Left ventricle myocardium inferior (tissue), 1 donor: ENCODE measurements at regions not wholly inside any gene's neighbourhood (a gene's known extent, or its start where the extent isn't known, plus 50 kb on each side); places are given as distances from the start of the nearest gene placed in this dataset.

Experiments
- DNase-seq: peaks from one replicate; pipeline ENCODE4 v3.0.0-alpha.2; 2020
- H3K27ac ChIP-seq: fragments of 200-600 bp; replicated peaks from 2 replicates; pipeline ENCODE4 v1.8.0; 2021
- H3K27me3 ChIP-seq: fragments of 200-600 bp; 2 replicates; pipeline ENCODE4 v1.8.0; 2021; ENCODE audit warnings: low read depth
- H3K36me3 ChIP-seq: fragments of 200-600 bp; 2 replicates; pipeline ENCODE4 v1.8.0; 2021
- H3K4me1 ChIP-seq: fragments of 200-600 bp; 2 replicates; pipeline ENCODE4 v1.8.0; 2021
- H3K4me3 ChIP-seq: fragments of 200-600 bp; 2 replicates; pipeline ENCODE4 v1.8.0; 2021; ENCODE audit warnings: mild to moderate bottlenecking, moderate library complexity
- H3K9me3 ChIP-seq: fragments of 200-600 bp; replicated peaks from 2 replicates; pipeline ENCODE4 v1.8.0; 2021
- intact Hi-C: fragments of 100-400 bp; cut with micrococcal nuclease; formaldehyde crosslinking; loops from one replicate; pipeline ENCODE4 v1.11.0; 2022
- TF ChIP-seq, protein P1 (sequence below): fragments of 200-600 bp; IDR thresholded peaks from 2 replicates; pipeline ENCODE4 v1.8.0; 2021; ENCODE audit warnings: antibody characterized with exemption, mild to moderate bottlenecking, borderline replicate concordance
- donor health status: DM: no; HTN: yes; CAD: no; lungs with severe emphysema.

DNA sequence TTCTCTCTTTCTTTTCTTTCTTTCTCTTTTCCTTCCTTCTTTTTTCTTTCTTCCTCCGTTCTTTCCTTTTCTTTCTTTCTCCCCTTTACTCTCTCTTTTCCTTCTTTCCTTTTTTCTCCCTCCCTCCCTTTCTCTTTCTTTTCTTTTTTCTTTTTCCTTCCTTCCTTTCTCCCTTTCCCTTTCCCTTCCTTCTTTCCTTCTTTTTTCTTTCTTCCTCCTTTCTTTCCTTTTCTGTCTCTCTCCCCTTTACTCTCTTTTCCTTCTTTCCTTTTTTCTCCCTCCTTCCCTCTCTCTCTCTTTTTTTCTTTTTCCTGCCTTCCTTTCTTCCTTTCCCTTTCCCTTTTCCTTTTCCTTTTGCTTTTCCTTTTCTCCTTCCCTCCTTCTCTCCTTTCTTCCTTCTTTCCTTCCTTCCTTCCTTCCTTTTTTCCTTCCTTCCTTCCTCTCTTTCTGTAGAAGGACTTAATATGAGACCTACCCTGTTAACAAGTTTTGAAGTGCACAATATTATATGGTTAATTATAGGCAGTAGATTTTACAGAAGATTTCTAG lies 142.7 kb upstream of the CD180 start:
- no peak for DNase-seq
- H3K27me3 ChIP-seq, result no peaks in the 10 kb centered on the region
- TF ChIP-seq, protein P1, sequence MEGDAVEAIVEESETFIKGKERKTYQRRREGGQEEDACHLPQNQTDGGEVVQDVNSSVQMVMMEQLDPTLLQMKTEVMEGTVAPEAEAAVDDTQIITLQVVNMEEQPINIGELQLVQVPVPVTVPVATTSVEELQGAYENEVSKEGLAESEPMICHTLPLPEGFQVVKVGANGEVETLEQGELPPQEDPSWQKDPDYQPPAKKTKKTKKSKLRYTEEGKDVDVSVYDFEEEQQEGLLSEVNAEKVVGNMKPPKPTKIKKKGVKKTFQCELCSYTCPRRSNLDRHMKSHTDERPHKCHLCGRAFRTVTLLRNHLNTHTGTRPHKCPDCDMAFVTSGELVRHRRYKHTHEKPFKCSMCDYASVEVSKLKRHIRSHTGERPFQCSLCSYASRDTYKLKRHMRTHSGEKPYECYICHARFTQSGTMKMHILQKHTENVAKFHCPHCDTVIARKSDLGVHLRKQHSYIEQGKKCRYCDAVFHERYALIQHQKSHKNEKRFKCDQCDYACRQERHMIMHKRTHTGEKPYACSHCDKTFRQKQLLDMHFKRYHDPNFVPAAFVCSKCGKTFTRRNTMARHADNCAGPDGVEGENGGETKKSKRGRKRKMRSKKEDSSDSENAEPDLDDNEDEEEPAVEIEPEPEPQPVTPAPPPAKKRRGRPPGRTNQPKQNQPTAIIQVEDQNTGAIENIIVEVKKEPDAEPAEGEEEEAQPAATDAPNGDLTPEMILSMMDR, result no peak
- H3K9me3 ChIP-seq, result peaks cover under 1% of the 10 kb centered on the region
- H3K4me3 ChIP-seq, result no peak overlapping the region
- H3K4me1 ChIP-seq, result no peaks in the 10 kb centered on the region
- no peak overlapping the region for H3K27ac ChIP-seq
- intact Hi-C loops, result no loop called here
- H3K36me3 ChIP-seq, result no peaks in the 10 kb centered on the region

DNA sequence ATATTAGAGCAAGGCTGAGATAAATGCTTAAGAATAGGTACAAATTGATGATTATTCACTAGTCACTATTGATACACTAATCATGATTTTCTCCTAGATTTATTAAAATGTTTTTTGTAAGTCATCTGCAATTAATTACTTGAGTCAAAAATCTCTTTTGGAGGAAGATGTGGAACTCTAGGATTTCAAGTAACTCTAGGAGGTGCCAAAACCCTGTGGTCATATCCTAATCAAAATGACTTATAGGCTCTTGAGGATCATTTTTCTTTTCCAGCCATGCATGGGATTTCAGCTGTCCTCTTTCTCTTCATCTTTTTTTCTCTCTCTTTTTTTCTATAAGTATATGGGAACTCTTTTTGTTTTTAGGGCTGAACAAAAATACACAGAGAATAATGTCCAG lies 141.8 kb upstream of the CD180 start:
- Histone ChIP-seq H3K36me3 (no peaks in the 10 kb centered on the region), H3K27me3 (no peaks in the 10 kb centered on the region), H3K4me1 (no peaks in the 10 kb centered on the region), H3K4me3 (no peak overlapping the region), H3K27ac (no peak overlapping the region), H3K9me3 (no peaks in the 10 kb centered on the region)
- TF ChIP-seq, protein P1, result no peak
- DNase-seq, result no peak
- intact Hi-C loops, result no loop called here

DNA sequence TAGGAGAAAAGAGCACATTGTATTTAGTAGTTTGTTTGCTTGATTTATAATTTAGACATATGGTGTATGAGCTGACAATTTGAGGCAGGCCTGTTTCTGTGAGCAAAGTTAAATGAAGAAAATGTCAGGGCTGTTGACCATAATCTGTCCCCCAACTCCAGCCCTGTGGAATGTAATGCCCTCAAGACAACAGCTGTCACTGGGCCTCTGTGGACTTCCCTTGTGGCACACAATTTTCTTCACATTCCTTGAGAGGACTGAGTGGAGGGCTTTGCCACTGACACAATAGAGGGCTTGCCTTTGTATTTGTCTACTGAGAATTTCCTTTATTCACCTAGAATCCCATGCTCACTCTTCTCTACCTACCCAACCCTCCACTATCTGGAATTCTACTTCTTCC lies 141.2 kb upstream of the CD180 start:
- Histone ChIP-seq H3K27ac (no peak overlapping the region), H3K4me1 (no peaks in the 10 kb centered on the region), H3K36me3 (no peaks in the 10 kb centered on the region), H3K4me3 (no peak overlapping the region), H3K27me3 (no peaks in the 10 kb centered on the region), H3K9me3 (peaks cover 3% of the 10 kb centered on the region)
- intact Hi-C loops, result no loop called here
- TF ChIP-seq, protein P1, result no peak
- DNase-seq, result no peak

DNA sequence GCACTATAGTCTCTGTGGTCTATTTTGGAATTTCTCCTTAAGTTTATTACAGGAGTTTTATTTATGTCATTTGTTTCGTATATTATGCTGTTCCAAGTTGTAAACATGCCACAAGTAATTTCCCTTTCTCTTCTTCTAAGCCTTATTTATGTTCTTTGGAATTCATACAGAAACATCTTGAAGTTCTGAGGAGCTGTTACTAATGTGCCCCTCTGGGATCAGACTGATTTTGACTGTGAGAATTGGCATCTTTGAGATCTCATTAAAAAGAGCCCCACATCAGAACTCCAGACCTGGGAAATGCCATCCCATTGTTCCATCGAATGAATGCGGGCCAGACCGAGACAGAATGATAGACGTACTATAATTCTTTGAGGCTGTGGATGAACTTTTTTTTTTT lies 138.8 kb upstream of the CD180 start:
- intact Hi-C loops, result no loop called here

DNA sequence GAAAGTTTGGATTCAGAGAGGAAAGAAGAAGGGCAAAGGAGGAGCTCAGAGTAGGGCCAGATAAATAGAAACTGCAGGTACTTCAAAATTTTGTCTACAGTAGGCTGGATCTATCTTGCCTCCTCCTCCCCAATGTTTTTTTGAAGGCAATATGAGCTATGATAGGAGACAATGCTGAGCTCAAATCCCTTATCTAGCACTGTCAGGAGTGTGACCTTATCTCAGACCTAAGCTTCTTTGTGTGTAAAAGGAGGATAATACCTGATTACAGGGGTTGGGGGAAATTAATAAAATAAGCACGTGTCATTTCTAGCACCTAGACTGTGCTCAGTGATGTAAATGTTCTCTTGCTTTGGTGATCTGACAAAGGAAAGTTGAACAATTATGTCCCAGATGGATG lies 137.8 kb upstream of the CD180 start:
- H3K4me1 ChIP-seq, result no peaks in the 10 kb centered on the region
- intact Hi-C loops, result no loop called here
- peaks cover 28% of the 10 kb centered on the region for H3K9me3 ChIP-seq
- no peaks in the 10 kb centered on the region for H3K36me3 ChIP-seq
- TF ChIP-seq, protein P1, result no peak
- no peaks in the 10 kb centered on the region for H3K27me3 ChIP-seq
- no peak overlapping the region for H3K27ac ChIP-seq
- H3K4me3 ChIP-seq, result no peak overlapping the region
- no peak for DNase-seq

More for the DNA sequence above, 138.8 kb upstream of the CD180 start:
- H3K4me3 ChIP-seq, result no peak overlapping the region
- TF ChIP-seq, protein P1, result no peak
- H3K27ac ChIP-seq, result no peak overlapping the region
- H3K9me3 ChIP-seq, result peaks cover 20% of the 10 kb centered on the region
- H3K27me3 ChIP-seq, result no peaks in the 10 kb centered on the region
- no peaks in the 10 kb centered on the region for H3K36me3 ChIP-seq
- H3K4me1 ChIP-seq, result no peaks in the 10 kb centered on the region
- DNase-seq, result no peak
